HEK293 (cell line): ENCODE measurements at regions not wholly inside any gene's neighbourhood (a gene's known extent, or its start where the extent isn't known, plus 50 kb on each side); places are given as distances from the start of the nearest gene placed in this dataset.

Source experiments
- HOXC10 ChIP-seq: sonication (generic); formaldehyde crosslinking; IDR thresholded peaks from 2 replicates; pipeline ENCODE4 v1.8.1; 2023; ENCODE audit warnings: mild to moderate bottlenecking, missing genetic modification reagents
- KLF17 ChIP-seq: fragments of 450-650 bp; formaldehyde crosslinking; IDR thresholded peaks from 2 replicates; pipeline ENCODE4 v1.5.1; 2016; ENCODE audit warnings: missing biosample characterization, missing genetic modification characterization
- REST ChIP-seq: fragments of 450-650 bp; formaldehyde crosslinking; IDR thresholded peaks from 2 replicates; pipeline ENCODE4 v1.5.1; 2016; ENCODE audit warnings: missing biosample characterization, missing genetic modification characterization
- ZBTB49 ChIP-seq: fragments of 450-650 bp; formaldehyde crosslinking; IDR thresholded peaks from 2 replicates; pipeline ENCODE4 v1.5.1; 2016; ENCODE audit warnings: missing biosample characterization, missing genetic modification characterization, low read depth
- ZNF16 ChIP-seq: fragments of 450-650 bp; formaldehyde crosslinking; IDR thresholded peaks from 2 replicates; pipeline ENCODE4 v1.5.1; 2016; ENCODE audit warnings: low read depth, missing biosample characterization, missing genetic modification characterization
- ZNF202 ChIP-seq: fragments of 450-650 bp; formaldehyde crosslinking; IDR thresholded peaks from 2 replicates; pipeline ENCODE4 v1.5.1; 2016; ENCODE audit warnings: missing biosample characterization, missing genetic modification characterization, borderline replicate concordance
- ZNF366 ChIP-seq: fragments of 450-650 bp; formaldehyde crosslinking; conservative IDR thresholded peaks from 2 replicates; pipeline ENCODE4 v1.5.1; 2016; ENCODE audit warnings: missing biosample characterization, missing genetic modification characterization
- ZNF76 ChIP-seq: fragments of 450-650 bp; formaldehyde crosslinking; IDR thresholded peaks from 2 replicates; pipeline ENCODE4; 2016; ENCODE audit warnings: low read depth, missing biosample characterization, missing genetic modification characterization, borderline replicate concordance
- TF ChIP-seq, protein P1 (sequence below): fragments of 450-650 bp; formaldehyde crosslinking; IDR thresholded peaks from 2 replicates; pipeline ENCODE4 v1.5.1; 2016; ENCODE audit warnings: missing biosample characterization, missing genetic modification characterization
- TF ChIP-seq, protein P2 (sequence below): fragments of 450-650 bp; IDR thresholded peaks from 2 replicates; pipeline ENCODE4 v1.5.1; 2018; ENCODE audit warnings: missing biosample characterization, missing genetic modification characterization
- TF ChIP-seq, protein P3 (sequence below): fragments of 450-650 bp; formaldehyde crosslinking; IDR thresholded peaks from 2 replicates; pipeline ENCODE4 v1.5.1; 2016; ENCODE audit warnings: missing biosample characterization, missing genetic modification characterization
- TF ChIP-seq, protein P4 (sequence below): fragments of 450-650 bp; formaldehyde crosslinking; IDR thresholded peaks from 2 replicates; pipeline ENCODE4 v1.5.1; 2016; ENCODE audit warnings: missing biosample characterization, missing genetic modification characterization

DNA sequence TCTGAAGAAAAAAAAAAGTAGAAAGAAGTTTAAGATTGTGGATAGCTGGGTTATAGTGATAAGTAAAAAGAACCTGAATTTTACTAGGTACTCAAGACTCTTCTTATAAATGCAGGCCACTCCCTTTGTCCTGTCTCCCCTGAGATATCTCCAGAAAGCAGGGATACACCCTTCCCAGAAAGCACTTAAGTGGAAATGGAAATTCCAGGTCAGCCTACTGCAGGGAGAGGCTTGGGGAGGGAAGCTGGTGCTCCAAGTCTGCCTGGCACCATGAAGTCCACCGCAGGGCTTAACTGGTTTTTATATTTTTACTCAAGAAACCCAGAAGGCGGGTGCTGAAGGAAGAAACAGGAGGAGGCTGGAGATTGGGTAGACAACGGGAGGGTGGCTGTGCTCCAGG lies 162.3 kb downstream of the INHBA start:
- TF ChIP-seq, protein P1, sequence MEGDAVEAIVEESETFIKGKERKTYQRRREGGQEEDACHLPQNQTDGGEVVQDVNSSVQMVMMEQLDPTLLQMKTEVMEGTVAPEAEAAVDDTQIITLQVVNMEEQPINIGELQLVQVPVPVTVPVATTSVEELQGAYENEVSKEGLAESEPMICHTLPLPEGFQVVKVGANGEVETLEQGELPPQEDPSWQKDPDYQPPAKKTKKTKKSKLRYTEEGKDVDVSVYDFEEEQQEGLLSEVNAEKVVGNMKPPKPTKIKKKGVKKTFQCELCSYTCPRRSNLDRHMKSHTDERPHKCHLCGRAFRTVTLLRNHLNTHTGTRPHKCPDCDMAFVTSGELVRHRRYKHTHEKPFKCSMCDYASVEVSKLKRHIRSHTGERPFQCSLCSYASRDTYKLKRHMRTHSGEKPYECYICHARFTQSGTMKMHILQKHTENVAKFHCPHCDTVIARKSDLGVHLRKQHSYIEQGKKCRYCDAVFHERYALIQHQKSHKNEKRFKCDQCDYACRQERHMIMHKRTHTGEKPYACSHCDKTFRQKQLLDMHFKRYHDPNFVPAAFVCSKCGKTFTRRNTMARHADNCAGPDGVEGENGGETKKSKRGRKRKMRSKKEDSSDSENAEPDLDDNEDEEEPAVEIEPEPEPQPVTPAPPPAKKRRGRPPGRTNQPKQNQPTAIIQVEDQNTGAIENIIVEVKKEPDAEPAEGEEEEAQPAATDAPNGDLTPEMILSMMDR (tag by site-specific recombination): no peak
- TF ChIP-seq ZBTB49: no peak
- no peak for TF ChIP-seq ZNF16 (tag by site-specific recombination)
- TF ChIP-seq REST: no peak
- TF ChIP-seq, protein P2, sequence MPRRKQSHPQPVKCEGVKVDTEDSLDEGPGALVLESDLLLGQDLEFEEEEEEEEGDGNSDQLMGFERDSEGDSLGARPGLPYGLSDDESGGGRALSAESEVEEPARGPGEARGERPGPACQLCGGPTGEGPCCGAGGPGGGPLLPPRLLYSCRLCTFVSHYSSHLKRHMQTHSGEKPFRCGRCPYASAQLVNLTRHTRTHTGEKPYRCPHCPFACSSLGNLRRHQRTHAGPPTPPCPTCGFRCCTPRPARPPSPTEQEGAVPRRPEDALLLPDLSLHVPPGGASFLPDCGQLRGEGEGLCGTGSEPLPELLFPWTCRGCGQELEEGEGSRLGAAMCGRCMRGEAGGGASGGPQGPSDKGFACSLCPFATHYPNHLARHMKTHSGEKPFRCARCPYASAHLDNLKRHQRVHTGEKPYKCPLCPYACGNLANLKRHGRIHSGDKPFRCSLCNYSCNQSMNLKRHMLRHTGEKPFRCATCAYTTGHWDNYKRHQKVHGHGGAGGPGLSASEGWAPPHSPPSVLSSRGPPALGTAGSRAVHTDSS (tag by site-specific recombination): no peak
- no peak for TF ChIP-seq ZNF366 (tag by site-specific recombination)
- TF ChIP-seq, protein P3, sequence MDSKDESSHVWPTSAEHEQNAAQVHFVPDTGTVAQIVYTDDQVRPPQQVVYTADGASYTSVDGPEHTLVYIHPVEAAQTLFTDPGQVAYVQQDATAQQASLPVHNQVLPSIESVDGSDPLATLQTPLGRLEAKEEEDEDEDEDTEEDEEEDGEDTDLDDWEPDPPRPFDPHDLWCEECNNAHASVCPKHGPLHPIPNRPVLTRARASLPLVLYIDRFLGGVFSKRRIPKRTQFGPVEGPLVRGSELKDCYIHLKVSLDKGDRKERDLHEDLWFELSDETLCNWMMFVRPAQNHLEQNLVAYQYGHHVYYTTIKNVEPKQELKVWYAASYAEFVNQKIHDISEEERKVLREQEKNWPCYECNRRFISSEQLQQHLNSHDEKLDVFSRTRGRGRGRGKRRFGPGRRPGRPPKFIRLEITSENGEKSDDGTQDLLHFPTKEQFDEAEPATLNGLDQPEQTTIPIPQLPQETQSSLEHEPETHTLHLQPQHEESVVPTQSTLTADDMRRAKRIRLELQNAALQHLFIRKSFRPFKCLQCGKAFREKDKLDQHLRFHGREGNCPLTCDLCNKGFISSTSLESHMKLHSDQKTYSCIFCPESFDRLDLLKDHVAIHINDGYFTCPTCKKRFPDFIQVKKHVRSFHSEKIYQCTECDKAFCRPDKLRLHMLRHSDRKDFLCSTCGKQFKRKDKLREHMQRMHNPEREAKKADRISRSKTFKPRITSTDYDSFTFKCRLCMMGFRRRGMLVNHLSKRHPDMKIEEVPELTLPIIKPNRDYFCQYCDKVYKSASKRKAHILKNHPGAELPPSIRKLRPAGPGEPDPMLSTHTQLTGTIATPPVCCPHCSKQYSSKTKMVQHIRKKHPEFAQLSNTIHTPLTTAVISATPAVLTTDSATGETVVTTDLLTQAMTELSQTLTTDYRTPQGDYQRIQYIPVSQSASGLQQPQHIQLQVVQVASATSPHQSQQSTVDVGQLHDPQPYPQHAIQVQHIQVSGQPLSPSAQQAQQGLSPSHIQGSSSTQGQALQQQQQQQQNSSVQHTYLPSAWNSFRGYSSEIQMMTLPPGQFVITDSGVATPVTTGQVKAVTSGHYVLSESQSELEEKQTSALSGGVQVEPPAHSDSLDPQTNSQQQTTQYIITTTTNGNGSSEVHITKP (tag by site-specific recombination): no peak
- TF ChIP-seq HOXC10 (CRISPR knock-in tag): no peak
- TF ChIP-seq ZNF202: no peak
- TF ChIP-seq, protein P4, sequence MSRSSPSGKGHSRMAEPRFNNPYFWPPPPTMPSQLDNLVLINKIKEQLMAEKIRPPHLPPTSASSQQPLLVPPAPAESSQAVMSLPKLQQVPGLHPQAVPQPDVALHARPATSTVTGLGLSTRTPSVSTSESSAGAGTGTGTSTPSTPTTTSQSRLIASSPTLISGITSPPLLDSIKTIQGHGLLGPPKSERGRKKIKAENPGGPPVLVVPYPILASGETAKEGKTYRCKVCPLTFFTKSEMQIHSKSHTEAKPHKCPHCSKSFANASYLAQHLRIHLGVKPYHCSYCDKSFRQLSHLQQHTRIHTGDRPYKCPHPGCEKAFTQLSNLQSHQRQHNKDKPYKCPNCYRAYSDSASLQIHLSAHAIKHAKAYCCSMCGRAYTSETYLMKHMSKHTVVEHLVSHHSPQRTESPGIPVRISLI (tag by site-specific recombination): no peak
- TF ChIP-seq ZNF76 (tag by site-specific recombination): no peak
- TF ChIP-seq KLF17: no peak
